Stimulated activated CD8-positive, alpha-beta memory T cell treated with anti-CD3 and anti-CD28 coated beads, Interleukin-7, amount 100 ng/mL, for 4 hours (primary cell): ENCODE measurements at regions not wholly inside any gene's neighbourhood (a gene's known extent, or its start where the extent isn't known, plus 50 kb on each side); places are given as distances from the start of the nearest gene placed in this dataset.

ENCODE experiments used
- DNase-seq, 2 donors: peaks; one replicate each; pipeline ENCODE4 v3.0.0-alpha.2; 2020; ENCODE audit warnings: low read depth in 2 of 2

DNA sequence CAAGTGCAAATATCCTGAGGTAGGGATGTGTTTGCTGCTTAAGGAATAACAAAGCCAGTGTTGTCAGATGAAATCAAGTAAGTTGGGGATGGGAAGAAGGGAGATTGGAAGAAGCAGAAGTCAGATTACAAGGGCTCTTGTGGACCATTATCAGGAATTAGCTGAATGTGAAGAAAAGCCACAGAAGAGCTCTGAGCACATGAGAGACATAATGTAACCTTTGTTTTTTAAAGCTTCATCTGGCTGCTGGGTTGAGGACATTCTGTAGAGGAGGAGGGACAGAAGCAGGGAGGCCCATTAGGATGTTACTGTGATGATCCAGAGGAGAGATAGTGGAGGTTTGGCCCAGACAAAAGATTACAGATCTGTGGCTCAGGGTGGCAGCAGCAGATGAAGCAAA is 111.7 kb downstream of the DUSP10 start:
- no peak for DNase-seq

DNA sequence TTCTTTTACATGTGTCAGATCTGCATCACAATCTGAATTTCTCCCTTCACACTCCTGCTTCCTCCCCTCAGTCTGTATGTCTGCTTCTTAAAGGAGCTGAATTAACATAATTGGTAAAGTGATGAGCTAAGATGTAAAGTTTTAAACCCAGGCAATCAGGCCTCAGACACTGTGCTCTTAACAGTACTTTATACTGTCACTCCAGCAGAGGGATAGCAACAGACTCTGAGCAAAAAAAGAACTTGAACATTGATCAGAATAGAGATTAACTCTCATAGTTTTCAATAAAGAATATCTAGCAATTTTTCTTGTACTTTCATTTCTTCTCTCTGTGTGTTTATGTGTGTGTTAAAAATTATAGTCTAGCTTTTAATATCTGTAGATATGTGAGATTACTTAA is 110.3 kb downstream of the DUSP10 start:
- no peak for DNase-seq

DNA sequence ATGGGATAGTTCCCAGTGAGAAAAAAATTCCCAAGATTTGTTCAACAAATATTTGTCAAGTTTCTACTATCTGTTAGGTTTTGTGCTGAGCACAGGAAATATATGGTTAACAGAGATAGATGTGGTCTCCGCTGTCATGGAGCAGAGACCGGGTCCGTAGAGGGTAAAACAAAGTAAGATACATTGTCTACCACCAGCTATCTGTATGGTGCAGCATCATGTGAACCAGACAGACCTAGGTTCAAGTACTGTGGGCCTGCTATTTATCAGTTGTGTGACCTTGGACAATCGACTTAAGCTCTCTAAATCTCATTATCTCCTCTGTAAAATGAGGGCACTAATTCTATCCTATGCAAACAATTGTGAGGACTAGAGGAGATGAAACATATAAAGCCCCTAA is 109.8 kb downstream of the DUSP10 start:
- no peak for DNase-seq

DNA sequence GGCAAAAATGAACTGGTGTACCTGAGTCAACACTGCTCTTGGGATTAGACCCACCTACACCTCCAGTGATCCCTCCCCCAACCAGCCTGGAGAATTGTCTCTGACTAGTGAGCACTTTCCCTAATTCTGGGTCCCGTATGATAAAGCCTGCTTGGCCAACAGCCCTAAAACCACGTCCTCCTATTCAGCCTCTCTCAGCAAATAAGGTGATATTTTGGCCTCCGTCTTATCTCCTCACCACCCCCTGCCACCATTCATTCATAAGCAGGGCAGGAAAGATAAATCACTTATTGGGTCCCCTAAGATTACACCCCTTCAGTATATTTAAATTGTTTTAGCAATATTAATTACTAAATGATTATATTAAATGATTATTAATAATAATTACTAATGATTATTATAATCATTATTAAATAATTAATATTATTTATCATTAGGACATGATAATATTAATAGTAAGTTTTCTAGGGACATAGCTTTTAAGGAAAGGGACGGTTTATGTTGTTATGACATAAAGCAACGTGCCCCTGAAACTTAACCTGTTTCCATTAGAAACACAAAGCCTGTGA is 108.0 kb downstream of the DUSP10 start:
- DNase-seq = no peak

DNA sequence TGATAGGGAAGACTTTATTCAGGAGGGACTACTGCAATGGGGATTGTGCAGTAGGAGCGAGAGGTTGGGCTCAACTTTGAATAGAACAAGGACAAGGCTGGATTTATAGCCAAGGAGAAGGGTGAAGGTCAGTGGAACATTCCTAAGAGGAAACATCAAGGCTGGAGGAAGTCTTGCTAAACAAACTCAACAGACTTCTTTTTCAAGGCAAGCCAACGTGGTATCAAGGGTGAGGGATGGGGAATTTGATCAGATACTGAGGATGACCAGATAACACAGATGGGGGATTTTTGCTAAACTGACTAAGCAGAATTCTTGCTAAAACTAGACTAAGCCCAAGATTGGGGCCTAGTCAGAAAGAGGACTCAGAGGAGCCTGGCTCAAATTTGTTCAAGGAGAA is 107.3 kb downstream of the DUSP10 start:
- no peak for DNase-seq

DNA sequence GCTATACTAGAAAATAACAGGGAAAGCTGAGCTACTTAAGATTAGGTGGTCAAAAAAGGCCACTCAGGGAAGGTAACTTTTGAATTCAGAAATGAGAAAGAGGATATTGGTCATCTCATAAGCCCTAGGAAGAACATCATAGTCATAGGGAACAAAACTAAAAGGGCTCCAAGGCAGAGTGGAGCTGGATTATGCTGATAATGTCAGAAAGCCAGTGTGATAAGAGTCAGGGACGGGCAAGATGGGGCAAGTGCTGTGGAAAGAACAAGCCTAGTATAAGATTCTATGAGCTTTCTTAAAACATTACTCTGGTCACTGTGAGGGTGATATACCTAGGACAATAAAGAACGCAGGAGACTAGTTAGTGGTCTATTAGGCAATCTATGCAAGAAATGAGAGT is 106.6 kb downstream of the DUSP10 start:
- no peak for DNase-seq

DNA sequence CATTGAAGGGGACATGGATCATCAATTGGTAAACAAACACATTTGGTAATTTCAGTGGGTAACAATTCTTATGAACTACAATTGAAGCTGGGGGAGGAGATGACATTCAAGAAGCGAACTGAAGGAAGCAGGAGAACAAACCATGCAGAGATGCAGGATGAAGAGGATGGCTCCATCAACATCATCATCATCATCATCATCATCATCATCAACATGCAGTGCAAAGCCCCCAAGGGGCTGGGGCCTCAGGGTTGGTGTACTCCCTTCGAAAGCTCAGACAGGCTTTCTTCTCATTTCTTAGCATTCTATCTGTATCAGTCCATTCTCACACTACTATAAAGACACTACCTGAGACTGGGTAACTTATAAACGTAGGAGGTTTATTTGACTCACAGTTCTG is 105.8 kb downstream of the DUSP10 start:
- no peak for DNase-seq

DNA sequence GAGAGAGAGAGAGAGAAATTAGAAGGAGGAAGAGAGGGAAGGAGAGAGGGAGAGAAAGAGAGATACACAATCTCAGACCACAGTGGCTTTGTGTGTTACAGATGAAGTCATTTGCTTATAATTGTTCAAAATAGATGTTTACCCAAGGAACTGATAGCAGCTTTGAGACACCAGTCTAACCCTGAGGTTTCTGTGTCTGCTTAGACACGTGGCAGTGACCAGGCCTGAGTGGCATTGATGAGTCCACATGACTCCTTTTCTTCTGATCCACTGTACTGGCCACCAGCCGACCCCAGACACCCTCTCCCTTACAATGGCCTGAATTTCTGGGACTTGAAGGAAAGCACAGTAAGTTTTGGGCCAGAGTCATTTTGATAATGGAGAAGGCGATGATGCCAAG is 104.9 kb downstream of the DUSP10 start:
- no peak for DNase-seq

DNA sequence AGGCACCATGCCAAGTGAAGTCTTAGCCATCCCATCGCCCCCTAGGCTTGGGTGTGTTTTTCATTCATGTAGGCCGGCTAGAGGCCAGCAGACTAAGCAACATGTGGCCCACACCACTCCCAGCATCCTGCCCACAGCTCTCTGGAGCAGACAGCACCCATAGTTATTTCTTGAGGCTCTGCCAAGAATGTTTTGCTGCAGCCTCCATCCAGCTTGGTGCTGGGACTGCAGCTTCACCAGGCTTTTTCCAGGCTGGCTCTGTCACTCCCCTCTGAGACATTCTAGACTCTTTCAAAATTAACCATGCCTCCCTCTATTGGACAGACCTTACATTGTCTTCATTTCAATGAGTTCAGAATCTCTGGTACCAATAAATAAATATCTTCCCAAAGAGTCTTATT is 104.2 kb downstream of the DUSP10 start:
- no peak for DNase-seq

DNA sequence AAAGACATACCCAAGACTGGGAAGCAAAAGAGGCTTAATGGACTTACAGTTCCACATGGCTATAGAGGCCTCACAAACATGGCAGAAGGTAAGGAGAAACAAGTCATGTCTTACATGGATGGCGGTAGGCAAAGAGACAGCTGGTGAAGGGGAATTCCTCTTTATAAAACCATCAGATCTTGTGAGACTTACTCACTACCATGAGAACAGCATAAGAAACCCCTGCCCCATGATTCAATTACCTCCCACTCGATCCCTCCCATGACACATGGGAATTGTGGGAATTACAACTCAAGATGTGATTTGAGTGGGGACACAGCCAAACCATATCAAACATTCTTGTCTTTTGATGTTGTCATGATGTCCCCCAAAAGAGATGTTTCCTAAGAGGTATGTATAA is 103.3 kb downstream of the DUSP10 start:
- DNase-seq = no peak

DNA sequence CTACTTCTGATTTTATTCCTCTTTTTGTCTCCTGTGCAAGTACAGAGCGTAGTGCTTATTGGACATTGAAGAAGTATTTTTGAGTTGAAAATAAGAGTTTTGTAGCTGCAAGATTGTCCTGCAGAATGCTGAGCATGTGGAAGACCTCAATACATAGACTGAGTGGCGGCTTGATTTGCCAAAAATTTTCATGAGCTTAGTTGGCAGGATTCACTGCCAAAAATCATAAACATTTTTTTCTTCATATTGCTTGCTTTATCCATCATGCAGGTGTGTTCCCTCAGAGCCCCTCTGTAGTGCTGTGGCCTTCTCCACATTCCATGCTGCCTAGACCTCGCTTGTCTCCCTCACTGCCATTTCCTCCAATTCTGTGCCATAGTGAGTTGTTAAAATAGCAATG is 100.1 kb downstream of the DUSP10 start:
- no peak for DNase-seq

DNA sequence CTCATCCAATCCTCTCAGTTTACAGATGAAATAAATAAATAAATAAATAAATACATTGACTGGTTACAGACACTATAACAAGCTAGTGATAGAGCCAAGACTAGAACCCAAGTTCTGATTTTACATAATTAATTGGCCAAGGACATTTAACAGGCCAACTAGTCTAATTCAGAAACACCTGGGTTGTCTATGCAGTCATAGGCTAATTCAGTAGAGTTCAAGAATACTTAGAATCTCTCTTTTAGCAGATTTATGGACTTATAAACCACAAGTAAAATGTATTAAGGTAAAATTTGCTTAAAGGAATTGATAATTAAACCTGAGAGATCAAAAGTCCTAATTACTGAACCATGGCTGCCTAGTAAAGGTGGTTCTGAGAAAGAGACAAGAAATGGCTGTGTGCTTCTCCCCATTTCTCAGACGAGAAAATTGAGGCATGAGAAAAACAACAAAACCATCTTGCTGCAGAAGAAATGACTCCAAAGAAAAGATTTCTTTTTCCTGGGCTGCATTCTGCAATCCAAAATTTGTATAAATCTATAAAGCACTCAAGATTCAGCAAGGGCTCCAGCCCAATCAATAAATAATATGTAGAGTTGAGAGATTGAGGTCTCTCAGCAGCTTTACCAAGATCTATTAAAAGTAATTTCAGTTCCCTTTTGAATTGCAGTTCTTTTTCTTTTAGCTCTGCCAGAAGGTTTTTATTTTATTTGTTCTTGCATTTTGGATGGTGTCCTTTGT is 98.3 kb downstream of the DUSP10 start:
- no peak for DNase-seq

DNA sequence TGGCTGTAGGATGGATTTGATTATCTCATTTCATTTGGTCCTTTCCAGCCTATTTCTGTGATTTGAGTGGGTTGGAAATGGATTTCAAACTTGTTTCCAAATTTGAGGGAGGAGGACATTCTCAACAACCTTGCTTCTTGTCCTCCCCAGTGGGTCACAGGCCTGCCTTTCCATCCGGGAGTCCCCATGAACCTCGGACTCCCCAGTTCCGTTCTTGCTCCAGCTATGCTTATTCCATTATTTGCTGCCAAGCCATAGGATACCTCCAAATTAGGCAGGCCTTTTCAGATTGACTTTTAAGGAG is 97.8 kb downstream of the DUSP10 start:
- no peak for DNase-seq

DNA sequence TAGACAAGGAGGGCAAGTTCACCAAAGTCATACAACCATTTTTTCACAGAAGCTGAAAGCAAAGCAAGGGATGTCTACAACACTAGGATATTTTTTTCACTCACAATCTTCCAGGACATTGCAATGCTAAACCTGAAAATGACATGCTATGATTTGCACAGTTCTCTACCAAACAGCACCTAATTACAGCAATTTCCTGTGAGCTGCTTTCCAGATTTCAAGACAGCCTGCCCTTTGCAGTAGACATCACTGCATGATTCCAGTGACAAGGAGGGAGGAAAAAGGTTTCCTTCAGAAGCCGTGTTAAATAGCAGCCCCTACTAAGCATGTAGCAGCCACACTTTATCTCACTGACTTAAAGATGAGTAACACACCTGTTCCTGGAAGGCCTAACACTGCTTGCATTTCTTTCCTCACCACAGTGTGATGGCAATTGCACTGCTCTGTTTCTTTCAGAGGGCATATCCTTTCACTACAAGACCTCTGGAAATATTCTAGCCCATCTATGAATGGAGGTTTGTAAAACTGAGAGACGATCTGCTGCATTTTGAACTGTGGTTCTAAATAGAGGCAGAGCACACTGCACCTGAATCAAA is 97.1 kb downstream of the DUSP10 start:
- DNase-seq = no peak

DNA sequence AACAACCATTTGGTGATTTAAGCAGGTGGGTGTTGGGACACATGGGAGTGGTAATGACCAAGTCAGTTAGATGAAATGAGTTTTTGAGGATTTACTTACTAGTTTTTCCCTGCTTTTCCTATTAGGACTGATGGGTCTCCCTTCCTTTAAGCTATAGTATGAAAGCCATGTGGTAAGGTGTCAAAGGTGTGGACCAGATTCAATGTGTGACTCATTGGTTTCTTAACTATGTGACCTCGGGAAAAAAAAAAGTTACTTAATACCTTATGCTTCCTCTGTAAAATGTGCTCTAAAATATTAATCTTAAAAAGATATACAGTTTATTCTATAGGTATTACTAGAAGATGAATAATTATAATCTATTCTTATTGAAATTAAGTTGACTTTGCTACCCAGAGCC is 93.7 kb downstream of the DUSP10 start:
- no peak for DNase-seq
